ENCODE measurements at regions not wholly inside any gene's neighbourhood (a gene's known extent, or its start where the extent isn't known, plus 50 kb on each side); places are given as distances from the start of the nearest gene placed in this dataset.
"Not testable (repeated sequence)": the region's sequence is repeated elsewhere in the genome, so short reads cannot be mapped to it uniquely, and the experiment has no call there.

GRCh38 chr9:124139001-124139400 lies 118.7 kb upstream of the NEK6 start:
- Histone ChIP-seq H3K36me3 (ENCODE audit: control insufficient read depth, insufficient read depth, low read length, severe bottlenecking) (no peaks in the 10 kb centered on the region), H3K4me1 (ENCODE audit: control insufficient read depth, insufficient read depth, low read length) (peaks cover 52% of the 10 kb centered on the region), H3K4me3 (ENCODE audit: low read length) (no peak overlapping the region), H3K9ac (ENCODE audit: low read length) (peak overlapping the region; percentile 73), H3K9me3 (ENCODE audit: control insufficient read depth, low read length) (no peaks in the 10 kb centered on the region), H3K27me3 (replicated peaks; ENCODE audit: control insufficient read depth, insufficient read depth, low read length) (no peaks in the 10 kb centered on the region)
- DNase-seq (ENCODE audit: low read depth), result peak; percentile 59

GRCh38 chr9:124140941-124141568 lies 116.7 kb upstream of the NEK6 start:
- Histone ChIP-seq H3K27me3 (replicated peaks; ENCODE audit: control insufficient read depth, insufficient read depth, low read length) (no peaks in the 10 kb centered on the region), H3K4me1 (ENCODE audit: control insufficient read depth, insufficient read depth, low read length) (peaks cover 57% of the 10 kb centered on the region), H3K36me3 (ENCODE audit: control insufficient read depth, insufficient read depth, low read length, severe bottlenecking) (no peaks in the 10 kb centered on the region), H3K9me3 (ENCODE audit: control insufficient read depth, low read length) (no peaks in the 10 kb centered on the region), H3K9ac (ENCODE audit: low read length) (no peak overlapping the region), H3K4me3 (ENCODE audit: low read length) (no peak overlapping the region)
- DNase-seq (ENCODE audit: low read depth), result no peak

GRCh38 chr9:124144561-124145123 lies 113.1 kb upstream of the NEK6 start:
- DNase-seq (ENCODE audit: low read depth); H3K9me3 ChIP-seq (ENCODE audit: control insufficient read depth, low read length); H3K4me3 ChIP-seq (ENCODE audit: low read length); H3K27me3 ChIP-seq (replicated peaks; ENCODE audit: control insufficient read depth, insufficient read depth, low read length); H3K36me3 ChIP-seq (ENCODE audit: control insufficient read depth, insufficient read depth, low read length, severe bottlenecking); H3K9ac ChIP-seq (ENCODE audit: low read length): not testable (repeated sequence)
- H3K4me1 ChIP-seq (ENCODE audit: control insufficient read depth, insufficient read depth, low read length), result peaks cover 29% of the 10 kb centered on the region

- Histone ChIP-seq H3K4me1 (ENCODE audit: control insufficient read depth, insufficient read depth, low read length) (peaks cover 26% of the 10 kb centered on the region), H3K4me3 (ENCODE audit: low read length) (no peak overlapping the region), H3K27me3 (replicated peaks; ENCODE audit: control insufficient read depth, insufficient read depth, low read length) (peaks cover under 1% of the 10 kb centered on the region), H3K9ac (ENCODE audit: low read length) (peak overlapping the region; percentile 32), H3K36me3 (ENCODE audit: control insufficient read depth, insufficient read depth, low read length, severe bottlenecking) (no peaks in the 10 kb centered on the region), H3K9me3 (ENCODE audit: control insufficient read depth, low read length) (peaks cover 3% of the 10 kb centered on the region)
- no peak for DNase-seq (ENCODE audit: low read depth)
Measured at GRCh38 chr9:124146031-124146561, 111.7 kb upstream of the NEK6 start.

- Histone ChIP-seq H3K9me3 (ENCODE audit: control insufficient read depth, low read length) (peaks cover 3% of the 10 kb centered on the region), H3K9ac (ENCODE audit: low read length) (no peak overlapping the region), H3K36me3 (ENCODE audit: control insufficient read depth, insufficient read depth, low read length, severe bottlenecking) (no peaks in the 10 kb centered on the region), H3K4me1 (ENCODE audit: control insufficient read depth, insufficient read depth, low read length) (peaks cover 10% of the 10 kb centered on the region), H3K27me3 (replicated peaks; ENCODE audit: control insufficient read depth, insufficient read depth, low read length) (peaks cover 15% of the 10 kb centered on the region), H3K4me3 (ENCODE audit: low read length) (no peak overlapping the region)
- peak; percentile 31 for DNase-seq (ENCODE audit: low read depth)
Measured at GRCh38 chr9:124149992-124150391, 107.8 kb upstream of the NEK6 start.

- Histone ChIP-seq H3K36me3 (ENCODE audit: control insufficient read depth, insufficient read depth, low read length, severe bottlenecking) (no peaks in the 10 kb centered on the region), H3K27me3 (replicated peaks; ENCODE audit: control insufficient read depth, insufficient read depth, low read length) (no peaks in the 10 kb centered on the region), H3K4me3 (ENCODE audit: low read length) (peak overlapping the region; percentile 1), H3K4me1 (ENCODE audit: control insufficient read depth, insufficient read depth, low read length) (peaks cover 25% of the 10 kb centered on the region), H3K9me3 (ENCODE audit: control insufficient read depth, low read length) (no peaks in the 10 kb centered on the region), H3K9ac (ENCODE audit: low read length) (peak overlapping the region; percentile 40)
- DNase-seq (ENCODE audit: low read depth), result no peak
Measured at GRCh38 chr9:124163760-124164255, 93.9 kb upstream of the NEK6 start.

- Histone ChIP-seq H3K36me3 (ENCODE audit: control insufficient read depth, insufficient read depth, low read length, severe bottlenecking) (no peaks in the 10 kb centered on the region), H3K9ac (ENCODE audit: low read length) (no peak overlapping the region), H3K9me3 (ENCODE audit: control insufficient read depth, low read length) (no peaks in the 10 kb centered on the region), H3K27me3 (replicated peaks; ENCODE audit: control insufficient read depth, insufficient read depth, low read length) (no peaks in the 10 kb centered on the region), H3K4me3 (ENCODE audit: low read length) (no peak overlapping the region), H3K4me1 (ENCODE audit: control insufficient read depth, insufficient read depth, low read length) (peaks cover 25% of the 10 kb centered on the region)
- no peak for DNase-seq (ENCODE audit: low read depth)
Measured at GRCh38 chr9:124164811-124165210, 92.9 kb upstream of the NEK6 start.

GRCh38 chr9:124174433-124174832 lies 83.3 kb upstream of the NEK6 start:
- no peak overlapping the region for H3K9ac ChIP-seq (ENCODE audit: low read length)
- no peak overlapping the region for H3K4me3 ChIP-seq (ENCODE audit: low read length)
- H3K27me3 ChIP-seq (replicated peaks; ENCODE audit: control insufficient read depth, insufficient read depth, low read length), result no peaks in the 10 kb centered on the region
- no peaks in the 10 kb centered on the region for H3K4me1 ChIP-seq (ENCODE audit: control insufficient read depth, insufficient read depth, low read length)
- no peak for DNase-seq (ENCODE audit: low read depth)
- no peaks in the 10 kb centered on the region for H3K36me3 ChIP-seq (ENCODE audit: control insufficient read depth, insufficient read depth, low read length, severe bottlenecking)
- H3K9me3 ChIP-seq (ENCODE audit: control insufficient read depth, low read length), result peaks cover 5% of the 10 kb centered on the region

GRCh38 chr9:124177522-124177921 lies 80.2 kb upstream of the NEK6 start:
- not testable (repeated sequence) for H3K27me3 ChIP-seq (replicated peaks; ENCODE audit: control insufficient read depth, insufficient read depth, low read length); H3K36me3 ChIP-seq (ENCODE audit: control insufficient read depth, insufficient read depth, low read length, severe bottlenecking); H3K4me3 ChIP-seq (ENCODE audit: low read length); H3K9me3 ChIP-seq (ENCODE audit: control insufficient read depth, low read length); H3K4me1 ChIP-seq (ENCODE audit: control insufficient read depth, insufficient read depth, low read length); H3K9ac ChIP-seq (ENCODE audit: low read length); DNase-seq (ENCODE audit: low read depth)

GRCh38 chr9:124179196-124180071 lies 78.3 kb upstream of the NEK6 start:
- DNase-seq (ENCODE audit: low read depth), result no peak

GRCh38 chr9:124180557-124180956 lies 77.2 kb upstream of the NEK6 start:
- peaks cover 9% of the 10 kb centered on the region for H3K9me3 ChIP-seq (ENCODE audit: control insufficient read depth, low read length)
- peak; percentile 65 for DNase-seq (ENCODE audit: low read depth)
- H3K27me3 ChIP-seq (replicated peaks; ENCODE audit: control insufficient read depth, insufficient read depth, low read length), result peaks cover 29% of the 10 kb centered on the region

More at GRCh38 chr9:124179196-124180071, 78.3 kb upstream of the NEK6 start:
- Histone ChIP-seq H3K27me3 (replicated peaks; ENCODE audit: control insufficient read depth, insufficient read depth, low read length) (peaks cover 26% of the 10 kb centered on the region), H3K36me3 (ENCODE audit: control insufficient read depth, insufficient read depth, low read length, severe bottlenecking) (no peaks in the 10 kb centered on the region), H3K4me3 (ENCODE audit: low read length) (no peak overlapping the region), H3K9ac (ENCODE audit: low read length) (no peak overlapping the region), H3K4me1 (ENCODE audit: control insufficient read depth, insufficient read depth, low read length) (peaks cover 9% of the 10 kb centered on the region), H3K9me3 (ENCODE audit: control insufficient read depth, low read length) (peaks cover 9% of the 10 kb centered on the region)

More at GRCh38 chr9:124180557-124180956, 77.2 kb upstream of the NEK6 start:
- Histone ChIP-seq H3K9ac (ENCODE audit: low read length) (no peak overlapping the region), H3K4me1 (ENCODE audit: control insufficient read depth, insufficient read depth, low read length) (peaks cover 9% of the 10 kb centered on the region), H3K36me3 (ENCODE audit: control insufficient read depth, insufficient read depth, low read length, severe bottlenecking) (no peaks in the 10 kb centered on the region), H3K4me3 (ENCODE audit: low read length) (no peak overlapping the region)
